HCT116 (cell line): ENCODE measurements at regions not wholly inside any gene's neighbourhood (a gene's known extent, or its start where the extent isn't known, plus 50 kb on each side); places are given as distances from the start of the nearest gene placed in this dataset.

Experiments
- ATAC-seq: fragments of 200-7000 bp; cut with Tn5 transposase; 2 replicates; pipeline ENCODE4 v1.9.1; 2020; ENCODE audit warnings: mild to moderate bottlenecking, moderate library complexity
- BruUV-seq: library from RNA; stranded (reverse); fragments of 400-500 nt; replicated peaks from 2 replicates; lab custom pipeline; 2021; lab: Mats Ljungman, UMichigan
- CTCF ChIA-PET: fragments of 300-600 bp; sonication (Branson Sonifier 250); formaldehyde crosslinking; loops from one replicate; lab custom pipeline; 2021; ENCODE audit warnings: antibody characterized with exemption; lab: Charles Lee
- POLR2A ChIA-PET: fragments of 300-600, 350-600 bp; sonication (Branson Sonifier 250); formaldehyde crosslinking; loops from one replicate; lab custom pipeline; 2021; ENCODE audit warnings: antibody characterized with exemption; lab: Charles Lee
- RAD21 ChIA-PET, 2 experiments: fragments of 300-600 bp; sonication (Branson Sonifier 250); formaldehyde crosslinking; loops; one replicate each; lab custom pipeline; 2023; ENCODE audit warnings: low total read pairs in 2 of 2; ENCODE audit not compliant: uncharacterized antibody in 2 of 2, unreplicated experiment in 2 of 2, low non-redundant PET in 1 of 2; lab: Charles Lee
- DNase-seq: peaks from one replicate; pipeline ENCODE4 v3.0.0-alpha.2; 2010; ENCODE audit warnings: low read depth, low spot score
- H2AFZ ChIP-seq: fragments of 200-600 bp; shearing (Covaris generic), sonication (generic); 2 replicates; pipeline ENCODE4 v1.6.1; 2017; ENCODE audit warnings: low read depth, mixed run types, mixed read lengths, antibody characterized with exemption, low read length; ENCODE audit not compliant: poor library complexity, severe bottlenecking
- H3K27ac ChIP-seq: 2 replicates; pipeline ENCODE4 v1.5.1; 2012; ENCODE audit warnings: low read depth, low read length
- H3K27me3 ChIP-seq: fragments of 200-600 bp; sonication (generic); 2 replicates; pipeline ENCODE4 v1.6.1; 2016; ENCODE audit warnings: mixed run types, low read length, mixed read lengths; ENCODE audit not compliant: insufficient read depth
- H3K36me3 ChIP-seq, 2 experiments: fragments of 200-500 bp in 1 of 2; fragments of 200-600 bp in 1 of 2; sonication (Bioruptor generic) in 1 of 2; sonication (generic) in 1 of 2; 2 replicates each; pipeline versions ENCODE4 v1.5.1 to v1.6.1; 2014 to 2016; ENCODE audit warnings: low read length in 2 of 2, inconsistent platforms in 1 of 2, mixed read lengths in 1 of 2, mixed run types in 1 of 2; ENCODE audit not compliant: insufficient read depth in 2 of 2, control insufficient read depth in 1 of 2
- H3K4me1 ChIP-seq, 2 experiments: fragments of 200-600 bp in 1 of 2; sonication (generic) in 1 of 2; 2 replicates each; pipeline versions ENCODE4 v1.5.1 to v1.6.1; 2012 to 2017; ENCODE audit warnings: low read length in 2 of 2, inconsistent platforms in 1 of 2, mild to moderate bottlenecking in 1 of 2, mixed read lengths in 1 of 2, mixed run types in 1 of 2, moderate library complexity in 1 of 2; ENCODE audit not compliant: insufficient read depth in 2 of 2, control insufficient read depth in 1 of 2
- H3K4me2 ChIP-seq: fragments of 200-600 bp; sonication (generic); 2 replicates; pipeline ENCODE4 v1.6.1; 2017; ENCODE audit warnings: mixed run types, low read length, mixed read lengths
- H3K4me3 ChIP-seq, 2 experiments: fragments of 200-600 bp in 1 of 2; sonication (generic) in 1 of 2; replicated peaks in 1 of 2; 2 replicates each; pipeline ENCODE4 v1.5.1; 2011 to 2016; ENCODE audit warnings: low read length in 2 of 2, control low read depth in 1 of 2, low read depth in 1 of 2, mild to moderate bottlenecking in 1 of 2, mixed read lengths in 1 of 2, mixed run types in 1 of 2
- H3K79me2 ChIP-seq: fragments of 200-600 bp; sonication (generic); 2 replicates; pipeline ENCODE4 v1.6.1; 2017; ENCODE audit warnings: mild to moderate bottlenecking, mixed run types, low read length, moderate library complexity, mixed read lengths; ENCODE audit not compliant: insufficient read depth
- H3K9ac ChIP-seq: fragments of 200-600 bp; sonication (generic); 2 replicates; pipeline ENCODE4 v1.6.1; 2016; ENCODE audit warnings: low read length, mixed read lengths
- H3K9me2 ChIP-seq: fragments of 200-600 bp; sonication (generic), shearing (Covaris generic); 2 replicates; pipeline ENCODE4 v1.6.1; 2017; ENCODE audit warnings: mixed run types, mild to moderate bottlenecking, moderate library complexity; ENCODE audit not compliant: insufficient read depth
- H3K9me3 ChIP-seq, 2 experiments: fragments of 200-500 bp in 1 of 2; fragments of 200-600 bp in 1 of 2; sonication (Bioruptor generic) in 1 of 2; sonication (generic) in 1 of 2; 2 replicates each; pipeline ENCODE4 v1.6.1; 2014 to 2017; ENCODE audit warnings: low read length in 2 of 2, mixed read lengths in 2 of 2, inconsistent platforms in 1 of 2, low read depth in 1 of 2, mild to moderate bottlenecking in 1 of 2, mixed run types in 1 of 2, moderate library complexity in 1 of 2; ENCODE audit not compliant: control insufficient read depth in 1 of 2, insufficient read depth in 1 of 2
- H4K20me1 ChIP-seq: fragments of 200-600 bp; sonication (generic), shearing (Covaris generic); 2 replicates; pipeline ENCODE4 v1.6.1; 2017; ENCODE audit warnings: mixed run types, mild to moderate bottlenecking, moderate library complexity; ENCODE audit not compliant: insufficient read depth
- ATF3 ChIP-seq: IDR thresholded peaks from 2 replicates; pipeline ENCODE4 v1.6.1; 2012
- CBX3 ChIP-seq: IDR thresholded peaks from 2 replicates; pipeline ENCODE4 v1.6.1; 2012; ENCODE audit warnings: low read depth
- CEBPB ChIP-seq: IDR thresholded peaks from 2 replicates; pipeline ENCODE4 v1.6.1; 2012; ENCODE audit warnings: low read depth
- CTCF ChIP-seq, 3 experiments: fragments of 200-600 bp in 1 of 3; sonication (generic) in 1 of 3; IDR thresholded peaks in 2 of 3; conservative IDR thresholded peaks in 1 of 3; 2 replicates each; pipeline ENCODE4 v1.5.1; 2012 to 2017; ENCODE audit warnings: low read depth in 2 of 3, low read length in 2 of 3, antibody characterized with exemption in 1 of 3, borderline replicate concordance in 1 of 3, control low read depth in 1 of 3, mild to moderate bottlenecking in 1 of 3, mixed read lengths in 1 of 3, mixed run types in 1 of 3, moderate library complexity in 1 of 3; ENCODE audit not compliant: insufficient read depth in 1 of 3
- ELF1 ChIP-seq: IDR thresholded peaks from 2 replicates; pipeline ENCODE4 v1.6.1; 2012; ENCODE audit warnings: low read depth, borderline replicate concordance
- EZH2phosphoT487 ChIP-seq: fragments of 200-600 bp; IDR thresholded peaks from 2 replicates; pipeline ENCODE4 v1.6.1; 2018; ENCODE audit warnings: antibody characterized with exemption, borderline replicate concordance
- FOSL1 ChIP-seq: IDR thresholded peaks from 2 replicates; pipeline ENCODE4 v1.6.1; 2012; ENCODE audit warnings: low read depth
- JUND ChIP-seq: IDR thresholded peaks from 2 replicates; pipeline ENCODE4 v1.6.1; 2012
- RAD21 ChIP-seq: IDR thresholded peaks from 2 replicates; pipeline ENCODE4 v1.6.1; 2012; ENCODE audit warnings: low read depth, mild to moderate bottlenecking
- REST ChIP-seq: IDR thresholded peaks from 2 replicates; pipeline ENCODE4 v1.6.1; 2012; ENCODE audit warnings: low read depth
- TCF7L2 ChIP-seq: IDR thresholded peaks from 2 replicates; pipeline ENCODE4 v1.7.0; 2011; ENCODE audit warnings: borderline replicate concordance, inconsistent platforms; ENCODE audit not compliant: insufficient read depth, insufficient read length; ENCODE audit errors: extremely low read depth
- YY1 ChIP-seq: IDR thresholded peaks from 2 replicates; pipeline ENCODE4 v1.6.1; 2011; ENCODE audit warnings: low read length, low read depth, moderate library complexity, mild to moderate bottlenecking; ENCODE audit not compliant: insufficient replicate concordance; ENCODE audit errors: extremely low read depth
- ZFX ChIP-seq: fragments of 450-650 bp; IDR thresholded peaks from 2 replicates; pipeline ENCODE4 v1.6.1; 2017
- intact Hi-C: fragments of 100-400 bp; cut with micrococcal nuclease; formaldehyde crosslinking; loops from 2 replicates; pipeline ENCODE4 v1.10.0; 2022
- TF ChIP-seq, protein P1 (sequence below): IDR thresholded peaks from 2 replicates; pipeline ENCODE4 v1.6.1; 2011; ENCODE audit warnings: mild to moderate bottlenecking, low read length, moderate library complexity; ENCODE audit not compliant: insufficient replicate concordance; ENCODE audit errors: extremely low read depth

- Histone ChIP-seq H3K4me2 (no peak overlapping the region), H3K9me3 (no peaks in the 10 kb centered on the region), H3K4me1 (no peaks in the 10 kb centered on the region), H3K36me3 (no peaks in the 10 kb centered on the region), H3K79me2 (no peaks in the 10 kb centered on the region), H3K9ac (no peak overlapping the region), H3K9me2 (no peaks in the 10 kb centered on the region), H3K27me3 (no peaks in the 10 kb centered on the region), H3K27ac (no peak overlapping the region), H4K20me1 (no peaks in the 10 kb centered on the region)
- no peak for ATAC-seq
- ChIA-PET CTCF (no interaction called here), POLR2A (no interaction called here), RAD21 (no interaction called here)
- no TSS peak for BruUV-seq
- DNase-seq, result no peak
- TF ChIP-seq RAD21, result no peak
- TF ChIP-seq EZH2phosphoT487, result no peak
- no peak for TF ChIP-seq CBX3
- no peak for TF ChIP-seq CTCF (IDR thresholded peaks at IDR 0.05 in 2 of 3, conservative IDR thresholded peaks at IDR 0.05 in 1 of 3; ENCODE audit: borderline replicate concordance in 1 of 3, insufficient read depth in 1 of 3, low read depth in 2 of 3, low read length in 2 of 3)
- TF ChIP-seq CEBPB, result no peak
- TF ChIP-seq YY1, result no peak
- TF ChIP-seq ELF1, result no peak
- TF ChIP-seq ATF3, result no peak
- TF ChIP-seq ZFX, result no peak
- TF ChIP-seq, protein P1, sequence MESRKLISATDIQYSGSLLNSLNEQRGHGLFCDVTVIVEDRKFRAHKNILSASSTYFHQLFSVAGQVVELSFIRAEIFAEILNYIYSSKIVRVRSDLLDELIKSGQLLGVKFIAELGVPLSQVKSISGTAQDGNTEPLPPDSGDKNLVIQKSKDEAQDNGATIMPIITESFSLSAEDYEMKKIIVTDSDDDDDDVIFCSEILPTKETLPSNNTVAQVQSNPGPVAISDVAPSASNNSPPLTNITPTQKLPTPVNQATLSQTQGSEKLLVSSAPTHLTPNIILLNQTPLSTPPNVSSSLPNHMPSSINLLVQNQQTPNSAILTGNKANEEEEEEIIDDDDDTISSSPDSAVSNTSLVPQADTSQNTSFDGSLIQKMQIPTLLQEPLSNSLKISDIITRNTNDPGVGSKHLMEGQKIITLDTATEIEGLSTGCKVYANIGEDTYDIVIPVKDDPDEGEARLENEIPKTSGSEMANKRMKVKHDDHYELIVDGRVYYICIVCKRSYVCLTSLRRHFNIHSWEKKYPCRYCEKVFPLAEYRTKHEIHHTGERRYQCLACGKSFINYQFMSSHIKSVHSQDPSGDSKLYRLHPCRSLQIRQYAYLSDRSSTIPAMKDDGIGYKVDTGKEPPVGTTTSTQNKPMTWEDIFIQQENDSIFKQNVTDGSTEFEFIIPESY, result no peak
- no peak for TF ChIP-seq TCF7L2
- no peak for TF ChIP-seq JUND
- no peak for TF ChIP-seq FOSL1
- TF ChIP-seq REST, result no peak
- TF ChIP-seq, all 23 proteins: peak for 0
- intact Hi-C loops, result no loop called here
- H2AFZ ChIP-seq, result peak overlapping the region; percentile 26
- no peak overlapping the region for H3K4me3 ChIP-seq
Measured at GRCh38 chr7:115647712-115648111, 382.9 kb downstream of the TFEC start.
